COR-L47 (cell line): ENCODE measurements at regions not wholly inside any gene's neighbourhood (a gene's known extent, or its start where the extent isn't known, plus 50 kb on each side); places are given as distances from the start of the nearest gene placed in this dataset.

ENCODE experiments used
- DNase-seq: peaks from one replicate; lab custom pipeline; 2025; lab: John Stamatoyannopoulos, UW

GRCh38 chr6:133631421-133631820 lies 257.5 kb upstream of the TCF21 start:
- no peak for DNase-seq

GRCh38 chr6:133632206-133632605 lies 256.7 kb upstream of the TCF21 start:
- no peak for DNase-seq

GRCh38 chr6:133632906-133633305 lies 256.0 kb upstream of the TCF21 start:
- DNase-seq = no peak

- DNase-seq = no peak
These were observed 254.4 kb upstream of the TCF21 start for GRCh38 chr6:133634474-133634873.

GRCh38 chr6:133635447-133635846 lies 253.5 kb upstream of the TCF21 start:
- DNase-seq = no peak

- DNase-seq = no peak
These were observed 251.5 kb upstream of the TCF21 start for GRCh38 chr6:133637436-133637835.

GRCh38 chr6:133637874-133638273 lies 251.0 kb upstream of the TCF21 start:
- DNase-seq = no peak

GRCh38 chr6:133641104-133641503 lies 247.8 kb upstream of the TCF21 start:
- no peak for DNase-seq

GRCh38 chr6:133644548-133644891 lies 244.4 kb upstream of the TCF21 start:
- DNase-seq = no peak

GRCh38 chr6:133644892-133645619 lies 243.9 kb upstream of the TCF21 start:
- DNase-seq = no peak

- no peak for DNase-seq
These were observed 242.8 kb upstream of the TCF21 start for GRCh38 chr6:133645966-133646740.

GRCh38 chr6:133648581-133648980 lies 240.3 kb upstream of the TCF21 start:
- DNase-seq = no peak

- DNase-seq = no peak
These were observed 217.5 kb upstream of the TCF21 start for GRCh38 chr6:133671376-133671775.

- DNase-seq = no peak
These were observed 215.9 kb upstream of the TCF21 start for GRCh38 chr6:133673056-133673455.

- DNase-seq = no peak
These were observed 214.3 kb upstream of the TCF21 start for GRCh38 chr6:133674661-133675060.

- no peak for DNase-seq
These were observed 207.9 kb upstream of the TCF21 start for GRCh38 chr6:133680994-133681393.

GRCh38 chr6:133681891-133682290 lies 207.0 kb upstream of the TCF21 start:
- no peak for DNase-seq

- no peak for DNase-seq
These were observed 206.2 kb upstream of the TCF21 start for GRCh38 chr6:133682506-133683307.

GRCh38 chr6:133683308-133683580 lies 205.7 kb upstream of the TCF21 start:
- no peak for DNase-seq

- no peak for DNase-seq
These were observed 205.3 kb upstream of the TCF21 start for GRCh38 chr6:133683606-133684005.

- DNase-seq = no peak
These were observed 200.0 kb upstream of the TCF21 start for GRCh38 chr6:133688705-133689492.

GRCh38 chr6:133689863-133690262 lies 199.1 kb upstream of the TCF21 start:
- DNase-seq = no peak
